ENCODE measurements at regions not wholly inside any gene's neighbourhood (a gene's known extent, or its start where the extent isn't known, plus 50 kb on each side); places are given as distances from the start of the nearest gene placed in this dataset.

- Histone ChIP-seq H3K27ac (no peak overlapping the region), H3K36me3 (replicated peaks in 1 of 2; ENCODE audit: insufficient read depth in 1 of 2, low read depth in 2 of 2) (no peaks in the 10 kb centered on the region), H3K4me1 (no peaks in the 10 kb centered on the region), H3K9me3 (no peaks in the 10 kb centered on the region), H3K4me3 (no peak overlapping the region), H3K27me3 (no peaks in the 10 kb centered on the region)
- no peak for TF ChIP-seq POLR2A (IDR thresholded peaks at IDR 0.05)
- TF ChIP-seq CTCF (IDR thresholded peaks at IDR 0.05): no peak
- no peak for ATAC-seq
- peak in 1 of 4 donors; percentile 8 for DNase-seq
- intact Hi-C loops (cut with DNase I): no loop called here
- 44 to 46% methylated on average over 3 of the region's 3 CpGs for WGBS, 2 donors
Measured at GRCh38 chr5:82894716-82895115, 182.5 kb downstream of the TMEM167A start.

GRCh38 chr5:82889088-82889487 is 188.1 kb downstream of the TMEM167A start:
- no peak overlapping the region for H3K4me3 ChIP-seq
- H3K4me1 ChIP-seq: no peaks in the 10 kb centered on the region
- no peaks in the 10 kb centered on the region for H3K9me3 ChIP-seq
- intact Hi-C loops (cut with DNase I): no loop called here
- H3K27ac ChIP-seq: no peak overlapping the region
- H3K36me3 ChIP-seq (replicated peaks in 1 of 2; ENCODE audit: insufficient read depth in 1 of 2, low read depth in 2 of 2): no peaks in the 10 kb centered on the region
- no peak for TF ChIP-seq POLR2A (IDR thresholded peaks at IDR 0.05)
- no peak for TF ChIP-seq CTCF (IDR thresholded peaks at IDR 0.05)
- WGBS, 2 donors: 94 to 100% methylated on average over 1 of the region's 1 CpG
- DNase-seq: no peak
- no peaks in the 10 kb centered on the region for H3K27me3 ChIP-seq
- no peak for ATAC-seq

GRCh38 chr5:82886911-82887310 is 190.3 kb downstream of the TMEM167A start:
- DNase-seq (no peak), ATAC-seq (no peak)
- no peak for TF ChIP-seq POLR2A (IDR thresholded peaks at IDR 0.05)
- TF ChIP-seq CTCF (IDR thresholded peaks at IDR 0.05): no peak
- WGBS, 2 donors: 31 to 62% methylated on average over 1 of the region's 1 CpG
- no peaks in the 10 kb centered on the region for H3K4me1 ChIP-seq
- H3K27me3 ChIP-seq: no peaks in the 10 kb centered on the region
- H3K4me3 ChIP-seq: no peak overlapping the region
- no peaks in the 10 kb centered on the region for H3K36me3 ChIP-seq (replicated peaks in 1 of 2; ENCODE audit: insufficient read depth in 1 of 2, low read depth in 2 of 2)
- intact Hi-C loops (cut with DNase I): no loop called here
- no peak overlapping the region for H3K27ac ChIP-seq
- H3K9me3 ChIP-seq: no peaks in the 10 kb centered on the region

- H3K4me1 ChIP-seq: no peaks in the 10 kb centered on the region
- H3K9me3 ChIP-seq: no peaks in the 10 kb centered on the region
- H3K27me3 ChIP-seq: no peaks in the 10 kb centered on the region
- ATAC-seq (peak; percentile 40), DNase-seq (peak in 2 of 4 donors; percentile 8 to 9)
- WGBS, 2 donors: 26 to 40% methylated on average over 3 of the region's 3 CpGs
- intact Hi-C loops (cut with DNase I): no loop called here
- H3K4me3 ChIP-seq: no peak overlapping the region
- TF ChIP-seq CTCF (IDR thresholded peaks at IDR 0.05): peak in 1 of 7 experiments; percentile 11
- no peak for TF ChIP-seq POLR2A (IDR thresholded peaks at IDR 0.05)
- H3K27ac ChIP-seq: peak overlapping the region in 1 of 4 donors; percentile 25
- H3K36me3 ChIP-seq (replicated peaks in 1 of 2; ENCODE audit: insufficient read depth in 1 of 2, low read depth in 2 of 2): no peaks in the 10 kb centered on the region
Measured at GRCh38 chr5:82885627-82886389, 191.4 kb downstream of the TMEM167A start.

Data from body of pancreas (tissue), 4 donors.